ENCODE measurements at regions not wholly inside any gene's neighbourhood (a gene's known extent, or its start where the extent isn't known, plus 50 kb on each side); places are given as distances from the start of the nearest gene placed in this dataset.

DNA sequence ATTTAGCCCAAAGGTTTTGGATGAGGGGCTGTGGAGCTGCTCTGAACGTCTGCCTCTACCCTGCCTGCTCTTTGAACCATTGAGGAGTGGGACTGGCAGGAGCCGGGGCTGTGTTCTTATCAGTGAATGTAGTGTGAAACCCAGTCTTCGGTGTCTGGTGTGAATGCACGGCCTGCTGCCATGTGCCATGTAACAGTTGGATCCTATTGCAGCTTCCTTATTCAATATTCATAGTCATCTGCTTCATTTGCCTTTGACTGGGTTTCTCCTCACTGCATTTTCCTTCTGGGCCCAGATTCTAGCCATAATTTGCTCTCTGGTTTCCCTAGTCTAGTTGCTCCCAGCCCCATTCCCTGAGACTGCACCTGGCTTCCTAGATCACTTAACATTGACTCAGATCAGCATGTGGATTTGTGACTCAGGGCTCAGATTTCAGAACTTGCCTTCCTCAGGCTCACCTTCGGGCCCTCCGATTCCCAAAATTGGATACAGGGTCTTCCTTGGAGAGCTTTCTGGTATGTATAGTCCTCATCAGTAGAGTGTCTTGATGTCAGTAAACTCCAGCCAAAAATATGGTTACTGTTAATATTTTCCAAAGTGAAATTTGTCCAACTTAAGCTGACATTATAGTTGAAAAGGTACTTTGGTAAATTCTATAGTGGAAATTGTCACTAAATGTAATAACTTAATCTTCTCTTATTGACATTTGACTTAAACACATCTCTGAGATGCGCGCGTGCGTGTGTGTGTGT, 94.0 kb upstream of the DDIT4L start:
- TF ChIP-seq CEBPB (IDR thresholded peaks at IDR 0.05; ENCODE audit: low read depth) = no peak
- TF ChIP-seq, protein P1, sequence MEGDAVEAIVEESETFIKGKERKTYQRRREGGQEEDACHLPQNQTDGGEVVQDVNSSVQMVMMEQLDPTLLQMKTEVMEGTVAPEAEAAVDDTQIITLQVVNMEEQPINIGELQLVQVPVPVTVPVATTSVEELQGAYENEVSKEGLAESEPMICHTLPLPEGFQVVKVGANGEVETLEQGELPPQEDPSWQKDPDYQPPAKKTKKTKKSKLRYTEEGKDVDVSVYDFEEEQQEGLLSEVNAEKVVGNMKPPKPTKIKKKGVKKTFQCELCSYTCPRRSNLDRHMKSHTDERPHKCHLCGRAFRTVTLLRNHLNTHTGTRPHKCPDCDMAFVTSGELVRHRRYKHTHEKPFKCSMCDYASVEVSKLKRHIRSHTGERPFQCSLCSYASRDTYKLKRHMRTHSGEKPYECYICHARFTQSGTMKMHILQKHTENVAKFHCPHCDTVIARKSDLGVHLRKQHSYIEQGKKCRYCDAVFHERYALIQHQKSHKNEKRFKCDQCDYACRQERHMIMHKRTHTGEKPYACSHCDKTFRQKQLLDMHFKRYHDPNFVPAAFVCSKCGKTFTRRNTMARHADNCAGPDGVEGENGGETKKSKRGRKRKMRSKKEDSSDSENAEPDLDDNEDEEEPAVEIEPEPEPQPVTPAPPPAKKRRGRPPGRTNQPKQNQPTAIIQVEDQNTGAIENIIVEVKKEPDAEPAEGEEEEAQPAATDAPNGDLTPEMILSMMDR (IDR thresholded peaks at IDR 0.05 in 2 of 3, conservative IDR thresholded peaks at IDR 0.05 in 1 of 3; ENCODE audit: borderline replicate concordance in 1 of 3, insufficient read depth in 1 of 3, low read depth in 2 of 3, low read length in 2 of 3) = no peak
- TF ChIP-seq EZH2phosphoT487 (IDR thresholded peaks at IDR 0.05; ENCODE audit: borderline replicate concordance) = no peak
- TF ChIP-seq POLR2AphosphoS5 (IDR thresholded peaks at IDR 0.05; ENCODE audit: low read depth, low read length) = no peak
